GM18870 (cell line): ENCODE measurements at regions not wholly inside any gene's neighbourhood (a gene's known extent, or its start where the extent isn't known, plus 50 kb on each side); places are given as distances from the start of the nearest gene placed in this dataset.
A peak's percentile ranks its signal among the peaks of the same experiment; 100 is the strongest.

Experiments
- ATAC-seq: cut with Tn5 transposase; IDR thresholded peaks from one replicate; pipeline ENCODE4 v1.9.1; 2021; ENCODE audit warnings: moderate library complexity; ENCODE audit not compliant: unreplicated experiment

- ATAC-seq = no peak
Observed at GRCh38 chr7:18306696-18307095, 188.9 kb upstream of the HDAC9 start.

GRCh38 chr7:18308938-18309337, 186.6 kb upstream of the HDAC9 start:
- no peak for ATAC-seq

DNA sequence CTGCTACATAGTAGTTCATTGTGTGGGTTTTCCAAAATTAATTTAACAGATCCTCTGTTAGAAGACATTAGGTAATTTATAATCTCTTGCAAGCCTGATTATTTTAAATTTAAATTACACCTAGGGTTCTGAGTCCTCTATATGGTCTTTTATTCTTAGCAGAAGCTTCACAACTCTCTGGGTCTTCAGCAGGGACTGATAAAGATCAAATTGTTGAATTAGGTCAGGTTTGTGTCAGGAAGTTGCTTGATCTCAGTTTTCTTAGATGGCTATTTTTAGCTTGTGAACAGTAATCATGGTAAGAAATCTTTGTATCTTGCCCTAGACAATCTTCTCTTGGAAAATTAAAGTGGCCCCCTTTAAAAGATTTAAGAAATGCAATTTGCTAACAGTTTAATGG, 183.1 kb upstream of the HDAC9 start:
- no peak for ATAC-seq

- no peak for ATAC-seq
Observed at GRCh38 chr7:18313965-18314364, 181.6 kb upstream of the HDAC9 start.

DNA sequence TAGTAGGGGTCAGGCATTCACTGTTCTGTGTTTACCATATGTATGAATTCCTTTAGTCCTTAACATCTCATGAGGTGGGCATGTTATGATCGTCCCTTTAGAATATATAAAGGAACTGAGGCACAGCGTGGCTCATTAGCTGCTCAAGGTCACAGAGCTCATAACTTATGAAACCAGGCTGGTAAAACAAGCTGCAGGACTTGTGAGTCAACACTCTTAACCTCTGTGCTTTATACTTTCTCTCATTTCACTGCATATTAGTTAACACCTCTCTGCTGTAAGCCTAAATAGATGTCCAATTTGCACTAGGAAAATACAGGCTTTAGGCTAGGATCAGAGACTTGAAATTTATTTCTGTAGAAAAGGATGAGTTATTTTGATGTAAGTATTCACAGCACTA, 180.3 kb upstream of the HDAC9 start:
- ATAC-seq = no peak

DNA sequence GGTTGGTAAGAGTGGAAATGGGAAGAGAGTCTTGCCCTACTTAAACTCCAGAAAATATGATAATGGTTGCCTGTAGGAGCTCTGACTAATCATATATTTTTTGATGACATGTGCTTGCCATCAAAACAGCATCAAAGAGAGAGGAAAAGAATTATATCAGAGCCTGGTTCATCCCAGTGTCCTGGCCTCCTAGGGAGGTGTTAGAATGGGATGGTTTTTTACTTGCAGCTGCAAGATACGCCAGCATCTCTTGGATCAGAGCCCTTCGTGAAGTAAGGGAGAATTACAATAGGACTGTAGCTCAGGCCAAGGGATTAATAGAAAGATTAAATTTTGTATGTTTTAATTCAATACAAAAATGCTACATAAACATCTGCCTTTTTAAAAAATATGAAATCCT, 177.6 kb upstream of the HDAC9 start:
- ATAC-seq = no peak

- ATAC-seq = no peak
Observed at GRCh38 chr7:18320422-18320821, 175.1 kb upstream of the HDAC9 start.

DNA sequence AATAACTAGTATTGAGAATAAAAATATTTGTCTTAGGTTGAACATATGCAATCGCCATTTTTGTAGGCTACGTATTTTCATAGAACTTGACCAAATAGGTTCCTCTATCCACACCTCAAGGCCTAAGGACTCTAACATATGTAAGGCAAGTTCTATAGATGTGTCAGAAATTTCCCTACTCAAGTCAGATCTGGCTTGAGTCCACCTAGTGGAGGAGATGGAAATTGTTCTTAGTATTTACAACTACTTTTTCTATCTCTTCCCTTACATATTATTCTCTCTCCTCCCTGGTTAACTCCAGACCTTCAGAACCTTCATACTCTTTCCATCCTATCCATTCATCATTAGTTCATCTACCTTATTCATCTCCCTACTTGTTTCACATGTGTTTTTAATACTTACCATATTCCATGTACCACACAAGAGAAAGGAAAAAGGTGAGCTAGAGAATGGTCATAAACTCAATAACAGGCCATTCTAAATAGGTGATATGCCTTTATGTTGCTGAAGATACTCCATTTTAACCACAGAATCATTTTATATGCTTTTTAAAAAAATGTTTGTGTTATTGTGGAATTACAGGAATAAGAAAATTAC, 174.5 kb upstream of the HDAC9 start:
- ATAC-seq = peak; percentile 94

GRCh38 chr7:18330548-18330947, 165.0 kb upstream of the HDAC9 start:
- no peak for ATAC-seq

- no peak for ATAC-seq
Observed at GRCh38 chr7:18336626-18337025, 158.9 kb upstream of the HDAC9 start.

DNA sequence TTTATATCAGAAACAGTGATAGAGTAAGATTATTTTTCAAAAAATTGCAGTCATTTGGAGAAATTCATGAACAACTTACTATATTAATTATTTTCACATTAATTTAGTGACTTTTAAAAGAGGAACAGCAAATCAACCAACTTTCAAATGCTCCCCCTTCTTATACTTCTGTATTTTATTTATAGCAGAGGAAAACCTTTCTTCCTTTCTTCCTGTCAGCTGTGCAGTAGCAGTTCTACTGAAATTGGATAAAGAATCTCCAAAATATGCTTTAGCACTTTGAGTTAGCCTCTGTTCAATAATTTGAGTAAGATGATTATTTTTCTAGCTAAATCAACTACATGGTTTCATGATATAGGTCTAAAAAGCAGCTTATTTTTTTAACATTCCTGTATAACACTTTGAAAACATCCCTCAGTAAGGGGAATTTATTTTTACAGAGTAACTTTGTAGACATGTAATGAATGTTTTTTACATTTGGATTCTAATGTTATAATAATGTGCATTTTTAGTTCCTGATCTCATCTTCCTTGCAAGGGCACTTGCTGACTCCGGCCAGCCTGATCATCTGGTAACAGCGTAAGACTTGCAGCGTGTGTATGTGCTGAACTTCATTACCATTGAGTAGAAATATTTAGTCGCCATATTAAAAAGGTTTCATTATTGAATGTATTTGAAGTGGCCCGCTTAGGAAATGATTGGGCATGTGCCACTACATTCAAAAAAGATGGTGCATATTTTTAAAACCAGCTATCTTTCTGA, 158.3 kb upstream of the HDAC9 start:
- ATAC-seq = no peak

GRCh38 chr7:18338910-18339523, 156.5 kb upstream of the HDAC9 start:
- ATAC-seq = no peak

GRCh38 chr7:18341756-18342155, 153.8 kb upstream of the HDAC9 start:
- ATAC-seq = no peak

DNA sequence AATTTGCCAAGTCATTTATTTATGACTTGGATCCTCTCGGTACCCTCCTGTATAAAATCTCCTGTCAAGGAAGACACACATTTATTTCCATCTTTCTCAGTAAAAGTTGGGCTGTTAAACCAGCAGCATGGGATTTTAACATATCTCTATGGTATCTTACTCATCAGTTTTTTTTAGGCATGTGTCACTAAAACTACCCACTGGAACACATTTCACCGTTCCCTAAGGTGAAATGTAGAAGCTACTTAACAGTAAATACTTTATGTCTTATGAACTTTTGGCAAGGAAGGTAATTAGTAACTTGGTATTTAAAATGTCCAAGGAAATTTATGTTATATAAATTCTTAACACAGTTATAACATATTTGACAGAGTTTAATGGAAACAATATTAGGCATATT, 152.5 kb upstream of the HDAC9 start:
- ATAC-seq = no peak

DNA sequence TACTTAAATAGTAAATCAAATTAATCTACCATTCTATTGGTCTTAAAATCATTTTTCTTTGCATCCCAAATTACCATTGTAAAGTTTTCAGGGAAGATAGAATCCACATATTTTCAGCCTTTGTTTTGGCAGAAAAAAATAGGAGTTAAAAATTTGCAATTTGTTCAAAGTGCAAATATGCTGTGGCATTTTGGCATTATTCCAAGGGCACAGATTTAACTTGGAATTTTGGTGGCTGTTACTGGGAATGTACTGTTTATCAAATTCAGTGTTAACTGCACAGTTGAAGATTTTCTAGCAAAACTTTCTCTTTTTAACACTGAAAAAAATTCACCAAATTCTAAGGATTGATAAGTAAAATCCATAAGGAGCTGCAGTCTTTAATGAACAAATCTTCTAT, 151.0 kb upstream of the HDAC9 start:
- no peak for ATAC-seq

DNA sequence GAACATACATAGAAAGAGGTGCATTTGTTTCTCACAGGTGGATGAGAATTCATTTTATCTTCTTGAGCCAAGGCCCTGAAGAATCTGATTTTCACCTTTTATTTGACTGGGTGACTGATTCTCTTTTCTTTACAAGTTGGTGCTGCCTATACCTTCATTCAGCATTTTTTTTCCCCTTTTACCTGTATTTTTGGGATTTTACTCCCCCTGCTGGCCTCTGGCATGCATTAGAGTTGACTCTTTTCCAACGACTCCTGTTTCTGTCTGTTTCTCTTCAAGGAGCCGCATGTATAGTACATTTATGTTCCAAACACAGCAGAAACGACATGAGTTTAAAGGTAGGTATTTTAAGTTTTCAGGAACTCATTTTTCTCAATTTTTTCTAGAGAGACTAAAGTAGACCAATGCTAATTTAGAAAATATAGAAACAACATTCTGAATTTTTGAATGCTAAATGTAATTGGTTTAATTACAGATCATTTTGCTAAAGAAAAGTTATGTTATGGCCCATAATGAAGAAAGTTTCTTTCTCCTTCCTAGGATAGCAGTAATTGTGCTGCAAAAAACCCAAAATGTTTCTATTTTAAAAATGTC, 149.8 kb upstream of the HDAC9 start:
- peak; percentile 72 for ATAC-seq

DNA sequence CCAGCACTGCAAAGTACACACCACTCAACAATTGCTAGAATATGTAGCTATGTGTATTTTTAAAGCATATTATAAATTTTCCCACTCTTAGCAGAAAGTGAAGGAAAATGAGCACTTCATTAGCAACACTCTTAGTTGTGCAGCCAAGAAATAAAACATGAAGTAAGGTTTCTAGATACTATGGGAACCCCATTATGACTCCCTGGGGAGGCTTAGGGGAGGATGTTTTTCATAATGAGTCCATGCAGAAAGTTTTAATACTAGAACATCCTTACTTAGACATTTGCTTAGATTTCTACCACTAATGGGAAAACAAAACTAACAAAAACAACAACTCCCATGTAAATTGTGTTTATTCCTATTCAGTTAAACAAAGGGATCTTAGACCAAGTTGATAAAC, 148.4 kb upstream of the HDAC9 start:
- no peak for ATAC-seq

- ATAC-seq = no peak
Observed at GRCh38 chr7:18350678-18351077, 144.9 kb upstream of the HDAC9 start.

GRCh38 chr7:18352339-18353255, 143.0 kb upstream of the HDAC9 start:
- ATAC-seq = peak; percentile 59

GRCh38 chr7:18353339-18353738, 142.2 kb upstream of the HDAC9 start:
- ATAC-seq = no peak
